ENCODE measurements at regions not wholly inside any gene's neighbourhood (a gene's known extent, or its start where the extent isn't known, plus 50 kb on each side); places are given as distances from the start of the nearest gene placed in this dataset.
"Not testable (repeated sequence)": the region's sequence is repeated elsewhere in the genome, so short reads cannot be mapped to it uniquely, and the experiment has no call there.

DNA sequence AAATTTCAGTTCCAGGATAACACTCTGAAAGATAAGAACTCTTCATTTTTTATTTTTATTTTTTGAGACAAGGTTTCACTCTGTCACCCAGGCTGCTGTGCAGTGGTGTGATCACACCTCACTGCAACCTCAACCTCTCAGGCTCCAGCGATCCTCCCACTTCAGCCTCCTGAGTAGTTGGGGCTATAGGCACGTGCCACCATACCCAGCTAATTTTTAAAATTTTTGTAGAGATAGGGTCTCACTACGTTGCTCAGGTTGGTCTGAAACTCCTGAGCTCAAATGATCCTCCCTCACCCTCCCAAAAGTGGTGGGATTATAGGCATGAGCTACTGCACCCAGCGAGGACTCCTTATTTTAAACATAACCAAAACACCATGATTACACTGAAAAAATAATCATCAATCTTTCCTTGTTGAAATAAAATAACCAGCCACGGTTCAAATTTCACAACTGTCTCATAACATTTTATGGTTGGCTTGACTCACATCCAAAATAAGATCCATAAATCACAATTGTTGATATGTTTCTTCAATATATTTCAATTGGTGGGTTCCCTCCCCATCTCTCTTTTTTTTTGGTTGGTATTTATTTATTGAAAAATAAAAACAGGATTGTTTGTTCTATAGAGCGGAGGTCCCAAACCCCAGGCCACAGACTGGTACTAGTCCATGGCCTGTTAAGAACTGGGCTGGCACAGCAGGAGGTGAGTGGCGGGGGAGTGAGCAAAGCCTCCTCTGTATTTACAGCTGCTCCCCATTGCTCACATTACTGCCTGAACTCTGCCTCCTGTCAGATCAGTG is 60.1 kb upstream of the FAM171A1 start:
- Mint-ChIP-seq H3K36me3 (ENCODE audit: low read depth) (no peaks in the 10 kb centered on the region), H3K4me3 (no peak overlapping the region), H3K27me3 (peaks cover 9% of the 10 kb centered on the region), H3K4me1 (ENCODE audit: low read depth) (no peaks in the 10 kb centered on the region), H3K27ac (no peak overlapping the region), H3K9me3 (no peaks in the 10 kb centered on the region)
- intact Hi-C loops (cut with micrococcal nuclease) = loop anchor here (10.0 kb wide), 1 partner anchor 294 kb away; no protein-coding TSS in a partner anchor
- ATAC-seq (no peak), DNase-seq (no peak)
- POLR2A ChIA-PET = interaction anchor here (0.7 kb wide), 1 partner anchor 401 kb away, joined by 3 read pairs; no protein-coding TSS in a partner anchor
- TF ChIP-seq, protein P1, sequence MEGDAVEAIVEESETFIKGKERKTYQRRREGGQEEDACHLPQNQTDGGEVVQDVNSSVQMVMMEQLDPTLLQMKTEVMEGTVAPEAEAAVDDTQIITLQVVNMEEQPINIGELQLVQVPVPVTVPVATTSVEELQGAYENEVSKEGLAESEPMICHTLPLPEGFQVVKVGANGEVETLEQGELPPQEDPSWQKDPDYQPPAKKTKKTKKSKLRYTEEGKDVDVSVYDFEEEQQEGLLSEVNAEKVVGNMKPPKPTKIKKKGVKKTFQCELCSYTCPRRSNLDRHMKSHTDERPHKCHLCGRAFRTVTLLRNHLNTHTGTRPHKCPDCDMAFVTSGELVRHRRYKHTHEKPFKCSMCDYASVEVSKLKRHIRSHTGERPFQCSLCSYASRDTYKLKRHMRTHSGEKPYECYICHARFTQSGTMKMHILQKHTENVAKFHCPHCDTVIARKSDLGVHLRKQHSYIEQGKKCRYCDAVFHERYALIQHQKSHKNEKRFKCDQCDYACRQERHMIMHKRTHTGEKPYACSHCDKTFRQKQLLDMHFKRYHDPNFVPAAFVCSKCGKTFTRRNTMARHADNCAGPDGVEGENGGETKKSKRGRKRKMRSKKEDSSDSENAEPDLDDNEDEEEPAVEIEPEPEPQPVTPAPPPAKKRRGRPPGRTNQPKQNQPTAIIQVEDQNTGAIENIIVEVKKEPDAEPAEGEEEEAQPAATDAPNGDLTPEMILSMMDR (IDR thresholded peaks at IDR 0.05) = no peak
- CTCF ChIA-PET = interaction anchor here (1.2 to 1.4 kb wide), 2 partner anchors 12 to 13 kb away, joined by 3 to 4 read pairs; no protein-coding TSS in a partner anchor

DNA sequence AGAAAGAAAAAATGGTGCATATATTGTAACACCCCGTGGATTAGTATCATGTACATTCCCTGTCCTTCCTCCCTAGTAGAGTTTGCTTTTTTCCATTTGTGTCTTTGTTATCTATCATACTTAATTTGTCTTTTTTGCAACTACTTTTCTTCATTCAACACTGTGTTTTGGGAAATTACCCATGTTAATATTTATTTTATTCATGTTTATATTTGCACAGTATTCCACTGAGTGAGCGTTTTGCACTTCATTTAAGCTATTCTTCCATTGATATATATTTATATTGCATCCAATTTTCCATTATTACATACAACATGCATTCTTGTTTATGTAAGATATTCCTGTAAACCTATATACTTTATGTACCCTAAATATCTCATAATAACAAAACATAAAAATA is 57.6 kb upstream of the FAM171A1 start:
- DNase-seq (no peak), ATAC-seq (no peak)
- Mint-ChIP-seq H3K4me3 (no peak overlapping the region), H3K36me3 (ENCODE audit: low read depth) (no peaks in the 10 kb centered on the region), H3K27ac (no peak overlapping the region), H3K4me1 (ENCODE audit: low read depth) (no peaks in the 10 kb centered on the region), H3K27me3 (peaks cover 4% of the 10 kb centered on the region), H3K9me3 (no peaks in the 10 kb centered on the region)
- TF ChIP-seq, protein P1 (IDR thresholded peaks at IDR 0.05) = no peak
- POLR2A ChIA-PET = interaction anchor here (0.5 kb wide), 1 partner anchor 24 kb away, joined by 3 read pairs; no protein-coding TSS in a partner anchor
- intact Hi-C loops (cut with micrococcal nuclease) = no loop called here
- CTCF ChIA-PET = interaction anchor here (1.0 to 1.8 kb wide), 5 partner anchors 9 to 301 kb away, joined by 3 to 7 read pairs (median 3); no protein-coding TSS in a partner anchor

DNA sequence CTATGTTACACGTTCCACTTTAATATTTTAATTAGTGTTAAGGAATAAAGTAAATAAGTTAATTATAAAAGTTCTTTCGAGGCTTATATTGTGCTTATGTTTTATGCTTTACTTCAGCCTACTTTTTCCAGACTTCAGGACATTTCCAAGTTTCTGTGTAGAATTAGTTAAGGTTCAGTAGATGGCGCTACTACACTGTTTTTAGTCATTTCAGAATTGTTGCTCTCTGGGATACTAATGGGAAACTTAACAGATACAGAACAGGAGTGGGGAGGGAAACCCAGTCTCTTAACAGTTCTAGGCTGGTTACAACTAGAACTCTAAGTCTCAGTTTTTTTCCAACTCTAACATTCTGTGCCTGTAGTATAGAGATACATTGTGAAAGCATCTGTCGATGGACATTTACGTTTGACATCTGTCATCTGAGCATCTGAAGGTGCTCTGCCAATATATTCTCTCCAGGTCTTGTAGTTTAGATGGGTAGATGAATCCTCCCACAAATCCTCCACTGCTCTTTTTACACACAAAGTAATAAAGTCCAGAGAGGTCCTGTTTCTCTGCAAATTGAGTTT is 56.8 kb upstream of the FAM171A1 start:
- H3K4me1 Mint-ChIP-seq (ENCODE audit: low read depth) = no peaks in the 10 kb centered on the region
- intact Hi-C loops (cut with micrococcal nuclease) = no loop called here
- peaks cover 4% of the 10 kb centered on the region for H3K27me3 Mint-ChIP-seq
- H3K4me3 Mint-ChIP-seq = no peak overlapping the region
- no peaks in the 10 kb centered on the region for H3K36me3 Mint-ChIP-seq (ENCODE audit: low read depth)
- POLR2A ChIA-PET = interaction anchor here (0.5 kb wide), 1 partner anchor 23 kb away, joined by 3 read pairs; no protein-coding TSS in a partner anchor
- DNase-seq (no peak), ATAC-seq (no peak)
- H3K9me3 Mint-ChIP-seq = no peaks in the 10 kb centered on the region
- CTCF ChIA-PET = interaction anchor here (1.0 to 1.8 kb wide), 5 partner anchors 8 to 302 kb away, joined by 3 to 7 read pairs (median 3); no protein-coding TSS in a partner anchor
- no peak overlapping the region for H3K27ac Mint-ChIP-seq
- TF ChIP-seq, protein P1 (IDR thresholded peaks at IDR 0.05) = peak; percentile 59

DNA sequence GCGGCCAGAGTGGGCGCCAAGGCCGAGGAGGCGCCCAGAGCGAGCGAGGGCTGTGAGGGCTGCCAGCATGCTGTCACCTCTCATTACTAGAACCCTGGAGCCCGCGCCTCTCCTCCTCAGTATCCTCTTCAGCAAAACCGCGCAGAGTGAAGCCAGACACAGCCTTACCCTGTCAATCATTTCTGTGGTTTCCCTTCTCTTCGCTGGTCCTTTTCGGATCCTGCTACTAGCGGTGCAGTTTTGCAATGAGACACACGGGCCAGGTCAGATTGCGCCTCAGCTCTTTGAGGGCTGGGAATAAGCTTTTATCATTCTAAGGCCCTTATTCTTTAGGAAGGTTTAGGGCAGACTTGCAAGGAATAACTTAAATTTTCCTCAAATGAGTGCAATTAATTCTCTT is 55.5 kb upstream of the FAM171A1 start:
- CTCF ChIA-PET = no interaction called here
- no peak overlapping the region for H3K4me3 Mint-ChIP-seq
- intact Hi-C loops (cut with micrococcal nuclease) = no loop called here
- no peaks in the 10 kb centered on the region for H3K36me3 Mint-ChIP-seq (ENCODE audit: low read depth)
- no peak overlapping the region for H3K27ac Mint-ChIP-seq
- H3K4me1 Mint-ChIP-seq (ENCODE audit: low read depth) = no peaks in the 10 kb centered on the region
- TF ChIP-seq, protein P1 (IDR thresholded peaks at IDR 0.05) = no peak
- no peak for ATAC-seq
- no peak for DNase-seq
- H3K9me3 Mint-ChIP-seq = no peaks in the 10 kb centered on the region
- no peaks in the 10 kb centered on the region for H3K27me3 Mint-ChIP-seq
- POLR2A ChIA-PET = no interaction called here

DNA sequence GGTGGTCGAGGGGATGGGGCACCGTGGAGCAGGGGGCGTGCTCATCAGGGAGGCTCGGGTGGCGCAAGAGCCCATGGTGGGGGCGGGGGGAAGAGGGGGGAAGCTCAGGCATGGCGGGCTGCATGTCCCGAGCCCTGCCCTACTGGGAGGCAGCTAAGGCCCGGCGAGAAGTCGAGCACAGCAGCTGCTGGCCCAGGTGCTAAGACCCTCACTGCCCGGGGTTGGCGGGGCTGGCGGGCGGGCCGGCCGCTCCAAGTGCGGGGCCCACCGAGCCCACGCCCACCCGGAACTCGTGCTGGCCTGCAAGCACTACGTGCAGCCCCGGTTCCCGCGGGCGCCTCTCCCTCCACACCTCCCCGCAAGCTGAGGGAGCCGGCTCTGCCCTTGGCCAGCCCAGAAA is 55.0 kb upstream of the FAM171A1 start:
- Mint-ChIP-seq H3K4me3 (no peak overlapping the region), H3K4me1 (ENCODE audit: low read depth) (no peaks in the 10 kb centered on the region), H3K27me3 (no peaks in the 10 kb centered on the region), H3K36me3 (ENCODE audit: low read depth) (no peaks in the 10 kb centered on the region), H3K9me3 (no peaks in the 10 kb centered on the region), H3K27ac (no peak overlapping the region)
- intact Hi-C loops (cut with micrococcal nuclease) = no loop called here
- CTCF ChIA-PET = no interaction called here
- TF ChIP-seq, protein P1 (IDR thresholded peaks at IDR 0.05) = no peak
- DNase-seq (no peak), ATAC-seq (no peak)
- POLR2A ChIA-PET = no interaction called here

DNA sequence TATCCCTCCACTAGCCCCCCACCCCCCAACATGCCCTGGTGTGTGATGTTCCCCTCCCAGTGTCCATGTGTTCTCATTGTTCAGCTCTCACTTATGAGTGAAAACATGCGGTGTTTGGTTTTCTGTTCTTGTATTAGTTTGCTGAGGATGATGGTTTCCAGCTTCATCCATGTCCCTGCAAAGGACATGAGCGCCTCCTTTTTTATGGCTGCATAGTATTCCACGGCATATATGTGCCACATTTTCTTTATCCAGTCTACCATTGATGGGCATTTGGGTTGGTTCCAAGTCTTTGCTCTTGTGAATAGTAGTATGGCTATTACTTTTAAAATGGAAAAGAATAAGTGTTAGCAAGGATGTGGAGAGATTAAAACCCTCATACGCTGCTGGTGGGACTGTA is 50.8 kb upstream of the FAM171A1 start:
- intact Hi-C loops (cut with micrococcal nuclease); POLR2A ChIA-PET; H3K27me3 Mint-ChIP-seq; H3K36me3 Mint-ChIP-seq (ENCODE audit: low read depth); H3K4me3 Mint-ChIP-seq; ATAC-seq; H3K4me1 Mint-ChIP-seq (ENCODE audit: low read depth); DNase-seq; H3K27ac Mint-ChIP-seq; H3K9me3 Mint-ChIP-seq: not testable (repeated sequence)
- CTCF ChIA-PET = interaction anchor here (0.9 kb wide), 1 partner anchor 11 kb away, joined by 3 read pairs; no protein-coding TSS in a partner anchor

All from activated CD8-positive, alpha-beta T cell treated with anti-CD3 and anti-CD28 coated beads for 36 hours (primary cell).